MCF 10A (cell line): ENCODE measurements at regions not wholly inside any gene's neighbourhood (a gene's known extent, or its start where the extent isn't known, plus 50 kb on each side); places are given as distances from the start of the nearest gene placed in this dataset.

Source experiments
- BruUV-seq: library from RNA; stranded (reverse); fragments of 400-500 nt; replicated peaks from 2 replicates; lab custom pipeline; 2021; lab: Mats Ljungman, UMichigan
- CTCF ChIA-PET: fragments of 300-600 bp; sonication (Branson Sonifier 250); formaldehyde crosslinking; extraction: SDS; loops from one replicate; lab custom pipeline; 2021; ENCODE audit warnings: antibody characterized with exemption, inconsistent platforms; lab: Yijun Ruan, JAX
- POLR2A ChIA-PET: fragments of 300-600, 350-650 bp; sonication (Branson Sonifier 250); formaldehyde crosslinking; extraction: SDS; loops from one replicate; lab custom pipeline; 2020; ENCODE audit warnings: antibody characterized with exemption, inconsistent platforms; lab: Yijun Ruan, JAX
- DNase-seq: peaks from one replicate; pipeline ENCODE4 v3.0.0-alpha.2; 2018; ENCODE audit not compliant: unreplicated experiment
- H3K27ac Mint-ChIP-seq: one replicate; pipeline ENCODE4 v1.8.0; 2022; ENCODE audit warnings: mild to moderate bottlenecking, low read depth, mixed read lengths; ENCODE audit not compliant: unreplicated experiment
- H3K27me3 Mint-ChIP-seq: one replicate; pipeline ENCODE4 v1.8.0; 2022; ENCODE audit warnings: mixed read lengths; ENCODE audit not compliant: insufficient read depth, unreplicated experiment
- H3K36me3 Mint-ChIP-seq: one replicate; pipeline ENCODE4 v1.8.0; 2022; ENCODE audit warnings: mild to moderate bottlenecking, moderate library complexity, mixed read lengths; ENCODE audit not compliant: insufficient read depth, unreplicated experiment
- H3K4me1 Mint-ChIP-seq: one replicate; pipeline ENCODE4 v1.8.0; 2022; ENCODE audit warnings: mixed read lengths; ENCODE audit not compliant: insufficient read depth, unreplicated experiment
- H3K4me3 Mint-ChIP-seq: one replicate; pipeline ENCODE4 v1.8.0; 2022; ENCODE audit warnings: mild to moderate bottlenecking, moderate library complexity, mixed read lengths; ENCODE audit not compliant: unreplicated experiment
- H3K9me3 Mint-ChIP-seq: one replicate; pipeline ENCODE4 v1.8.0; 2022; ENCODE audit warnings: mixed read lengths; ENCODE audit not compliant: unreplicated experiment
- CTCF ChIP-seq: fragments of 200-600 bp; IDR thresholded peaks from one replicate; pipeline ENCODE4 v1.8.0; 2022; ENCODE audit warnings: antibody characterized with exemption, mild to moderate bottlenecking; ENCODE audit not compliant: unreplicated experiment
- intact Hi-C: fragments of 100-400 bp; cut with micrococcal nuclease; formaldehyde crosslinking; loops from 2 replicates; pipeline ENCODE4 v1.14.1; 2022

- no peaks in the 10 kb centered on the region for H3K27me3 Mint-ChIP-seq
- H3K36me3 Mint-ChIP-seq = no peaks in the 10 kb centered on the region
- H3K4me3 Mint-ChIP-seq = no peak overlapping the region
- no peak for DNase-seq
- TF ChIP-seq CTCF = no peak
- no TSS peak for BruUV-seq
- H3K27ac Mint-ChIP-seq = no peak overlapping the region
- POLR2A ChIA-PET = no interaction called here
- CTCF ChIA-PET = interaction anchor here (0.6 to 1.1 kb wide), 3 partner anchors 67 to 957 kb away, joined by 3 read pairs; no protein-coding TSS in a partner anchor
- intact Hi-C loops = no loop called here
- no peaks in the 10 kb centered on the region for H3K9me3 Mint-ChIP-seq
- H3K4me1 Mint-ChIP-seq = peaks cover 7% of the 10 kb centered on the region
Measured at GRCh38 chr13:21799671-21800070, 128.8 kb downstream of the FGF9 start.

GRCh38 chr13:21800837-21801616, 130.2 kb downstream of the FGF9 start:
- Mint-ChIP-seq H3K9me3 (no peaks in the 10 kb centered on the region), H3K27ac (no peak overlapping the region), H3K27me3 (no peaks in the 10 kb centered on the region), H3K4me3 (no peak overlapping the region), H3K4me1 (peaks cover 7% of the 10 kb centered on the region), H3K36me3 (no peaks in the 10 kb centered on the region)
- no TSS peak for BruUV-seq
- ChIA-PET POLR2A (no interaction called here), CTCF (no interaction called here)
- TF ChIP-seq CTCF = no peak
- intact Hi-C loops = no loop called here
- no peak for DNase-seq

- no peak for TF ChIP-seq CTCF
- no peaks in the 10 kb centered on the region for H3K9me3 Mint-ChIP-seq
- CTCF ChIA-PET = no interaction called here
- POLR2A ChIA-PET = no interaction called here
- peaks cover 7% of the 10 kb centered on the region for H3K4me1 Mint-ChIP-seq
- H3K27me3 Mint-ChIP-seq = peaks cover 3% of the 10 kb centered on the region
- no peak for DNase-seq
- H3K36me3 Mint-ChIP-seq = no peaks in the 10 kb centered on the region
- no peak overlapping the region for H3K27ac Mint-ChIP-seq
- no TSS peak for BruUV-seq
- intact Hi-C loops = no loop called here
- no peak overlapping the region for H3K4me3 Mint-ChIP-seq
Measured at GRCh38 chr13:21805733-21806132, 134.9 kb downstream of the FGF9 start.

- peaks cover 14% of the 10 kb centered on the region for H3K27me3 Mint-ChIP-seq
- no peaks in the 10 kb centered on the region for H3K4me1 Mint-ChIP-seq
- H3K27ac Mint-ChIP-seq = no peak overlapping the region
- H3K36me3 Mint-ChIP-seq = no peaks in the 10 kb centered on the region
- no peak for DNase-seq
- POLR2A ChIA-PET = interaction anchor here (0.6 to 1.2 kb wide), 2 partner anchors 10 to 1275 kb away, joined by 3 read pairs; no protein-coding TSS in a partner anchor
- H3K9me3 Mint-ChIP-seq = no peaks in the 10 kb centered on the region
- CTCF ChIA-PET = no interaction called here
- TF ChIP-seq CTCF = no peak
- H3K4me3 Mint-ChIP-seq = no peak overlapping the region
- intact Hi-C loops = no loop called here
- no TSS peak for BruUV-seq
Measured at GRCh38 chr13:21812192-21812626, 141.3 kb downstream of the FGF9 start.
